HCT116 (cell line): ENCODE measurements at regions not wholly inside any gene's neighbourhood (a gene's known extent, or its start where the extent isn't known, plus 50 kb on each side); places are given as distances from the start of the nearest gene placed in this dataset.

Experiments used
- ATAC-seq: fragments of 200-7000 bp; cut with Tn5 transposase; 2 replicates; pipeline ENCODE4 v1.9.1; 2020; ENCODE audit warnings: mild to moderate bottlenecking, moderate library complexity
- BruUV-seq: library from RNA; stranded (reverse); fragments of 400-500 nt; replicated peaks from 2 replicates; lab custom pipeline; 2021; lab: Mats Ljungman, UMichigan
- CTCF ChIA-PET: fragments of 300-600 bp; sonication (Branson Sonifier 250); formaldehyde crosslinking; loops from one replicate; lab custom pipeline; 2021; ENCODE audit warnings: antibody characterized with exemption; lab: Charles Lee
- POLR2A ChIA-PET: fragments of 300-600, 350-600 bp; sonication (Branson Sonifier 250); formaldehyde crosslinking; loops from one replicate; lab custom pipeline; 2021; ENCODE audit warnings: antibody characterized with exemption; lab: Charles Lee
- RAD21 ChIA-PET, 2 experiments: fragments of 300-600 bp; sonication (Branson Sonifier 250); formaldehyde crosslinking; loops; one replicate each; lab custom pipeline; 2023; ENCODE audit warnings: low total read pairs in 2 of 2; ENCODE audit not compliant: uncharacterized antibody in 2 of 2, unreplicated experiment in 2 of 2, low non-redundant PET in 1 of 2; lab: Charles Lee
- DNase-seq: peaks from one replicate; pipeline ENCODE4 v3.0.0-alpha.2; 2010; ENCODE audit warnings: low read depth, low spot score
- H2AFZ ChIP-seq: fragments of 200-600 bp; shearing (Covaris generic), sonication (generic); 2 replicates; pipeline ENCODE4 v1.6.1; 2017; ENCODE audit warnings: low read depth, mixed run types, mixed read lengths, antibody characterized with exemption, low read length; ENCODE audit not compliant: poor library complexity, severe bottlenecking
- H3K27ac ChIP-seq: 2 replicates; pipeline ENCODE4 v1.5.1; 2012; ENCODE audit warnings: low read depth, low read length
- H3K27me3 ChIP-seq: fragments of 200-600 bp; sonication (generic); 2 replicates; pipeline ENCODE4 v1.6.1; 2016; ENCODE audit warnings: mixed run types, low read length, mixed read lengths; ENCODE audit not compliant: insufficient read depth
- H3K36me3 ChIP-seq, 2 experiments: fragments of 200-500 bp in 1 of 2; fragments of 200-600 bp in 1 of 2; sonication (Bioruptor generic) in 1 of 2; sonication (generic) in 1 of 2; 2 replicates each; pipeline versions ENCODE4 v1.5.1 to v1.6.1; 2014 to 2016; ENCODE audit warnings: low read length in 2 of 2, inconsistent platforms in 1 of 2, mixed read lengths in 1 of 2, mixed run types in 1 of 2; ENCODE audit not compliant: insufficient read depth in 2 of 2, control insufficient read depth in 1 of 2
- H3K4me1 ChIP-seq, 2 experiments: fragments of 200-600 bp in 1 of 2; sonication (generic) in 1 of 2; 2 replicates each; pipeline versions ENCODE4 v1.5.1 to v1.6.1; 2012 to 2017; ENCODE audit warnings: low read length in 2 of 2, inconsistent platforms in 1 of 2, mild to moderate bottlenecking in 1 of 2, mixed read lengths in 1 of 2, mixed run types in 1 of 2, moderate library complexity in 1 of 2; ENCODE audit not compliant: insufficient read depth in 2 of 2, control insufficient read depth in 1 of 2
- H3K4me2 ChIP-seq: fragments of 200-600 bp; sonication (generic); 2 replicates; pipeline ENCODE4 v1.6.1; 2017; ENCODE audit warnings: mixed run types, low read length, mixed read lengths
- H3K4me3 ChIP-seq, 2 experiments: fragments of 200-600 bp in 1 of 2; sonication (generic) in 1 of 2; replicated peaks in 1 of 2; 2 replicates each; pipeline ENCODE4 v1.5.1; 2011 to 2016; ENCODE audit warnings: low read length in 2 of 2, control low read depth in 1 of 2, low read depth in 1 of 2, mild to moderate bottlenecking in 1 of 2, mixed read lengths in 1 of 2, mixed run types in 1 of 2
- H3K79me2 ChIP-seq: fragments of 200-600 bp; sonication (generic); 2 replicates; pipeline ENCODE4 v1.6.1; 2017; ENCODE audit warnings: mild to moderate bottlenecking, mixed run types, low read length, moderate library complexity, mixed read lengths; ENCODE audit not compliant: insufficient read depth
- H3K9ac ChIP-seq: fragments of 200-600 bp; sonication (generic); 2 replicates; pipeline ENCODE4 v1.6.1; 2016; ENCODE audit warnings: low read length, mixed read lengths
- H3K9me2 ChIP-seq: fragments of 200-600 bp; sonication (generic), shearing (Covaris generic); 2 replicates; pipeline ENCODE4 v1.6.1; 2017; ENCODE audit warnings: mixed run types, mild to moderate bottlenecking, moderate library complexity; ENCODE audit not compliant: insufficient read depth
- H3K9me3 ChIP-seq, 2 experiments: fragments of 200-500 bp in 1 of 2; fragments of 200-600 bp in 1 of 2; sonication (Bioruptor generic) in 1 of 2; sonication (generic) in 1 of 2; 2 replicates each; pipeline ENCODE4 v1.6.1; 2014 to 2017; ENCODE audit warnings: low read length in 2 of 2, mixed read lengths in 2 of 2, inconsistent platforms in 1 of 2, low read depth in 1 of 2, mild to moderate bottlenecking in 1 of 2, mixed run types in 1 of 2, moderate library complexity in 1 of 2; ENCODE audit not compliant: control insufficient read depth in 1 of 2, insufficient read depth in 1 of 2
- H4K20me1 ChIP-seq: fragments of 200-600 bp; sonication (generic), shearing (Covaris generic); 2 replicates; pipeline ENCODE4 v1.6.1; 2017; ENCODE audit warnings: mixed run types, mild to moderate bottlenecking, moderate library complexity; ENCODE audit not compliant: insufficient read depth
- CTCF ChIP-seq, 3 experiments: fragments of 200-600 bp in 1 of 3; sonication (generic) in 1 of 3; IDR thresholded peaks in 2 of 3; conservative IDR thresholded peaks in 1 of 3; 2 replicates each; pipeline ENCODE4 v1.5.1; 2012 to 2017; ENCODE audit warnings: low read depth in 2 of 3, low read length in 2 of 3, antibody characterized with exemption in 1 of 3, borderline replicate concordance in 1 of 3, control low read depth in 1 of 3, mild to moderate bottlenecking in 1 of 3, mixed read lengths in 1 of 3, mixed run types in 1 of 3, moderate library complexity in 1 of 3; ENCODE audit not compliant: insufficient read depth in 1 of 3
- EGR1 ChIP-seq: IDR thresholded peaks from 2 replicates; pipeline ENCODE4 v1.6.1; 2012; ENCODE audit warnings: low read depth
- EZH2 ChIP-seq: fragments of 200-600 bp; sonication (generic); IDR thresholded peaks from 2 replicates; pipeline ENCODE4 v1.6.1; 2017; ENCODE audit warnings: antibody characterized with exemption, mixed run types
- EZH2phosphoT487 ChIP-seq: fragments of 200-600 bp; IDR thresholded peaks from 2 replicates; pipeline ENCODE4 v1.6.1; 2018; ENCODE audit warnings: antibody characterized with exemption, borderline replicate concordance
- POLR2AphosphoS5 ChIP-seq: IDR thresholded peaks from 2 replicates; pipeline ENCODE4 v1.6.1; 2011; ENCODE audit warnings: mild to moderate bottlenecking, low read depth, low read length, moderate library complexity
- RAD21 ChIP-seq: IDR thresholded peaks from 2 replicates; pipeline ENCODE4 v1.6.1; 2012; ENCODE audit warnings: low read depth, mild to moderate bottlenecking
- SIN3A ChIP-seq: IDR thresholded peaks from 2 replicates; pipeline ENCODE4 v1.6.1; 2012; ENCODE audit warnings: low read depth
- TCF7L2 ChIP-seq: IDR thresholded peaks from 2 replicates; pipeline ENCODE4 v1.7.0; 2011; ENCODE audit warnings: borderline replicate concordance, inconsistent platforms; ENCODE audit not compliant: insufficient read depth, insufficient read length; ENCODE audit errors: extremely low read depth
- ZNF274 ChIP-seq: fragments of 200-500 bp; sonication (Bioruptor generic); IDR thresholded peaks from 2 replicates; pipeline ENCODE4 v1.6.1; 2014; ENCODE audit warnings: mild to moderate bottlenecking, low read depth, low read length, inconsistent platforms
- intact Hi-C: fragments of 100-400 bp; cut with micrococcal nuclease; formaldehyde crosslinking; loops from 2 replicates; pipeline ENCODE4 v1.10.0; 2022

GRCh38 chr6:170176898-170177771 is 113.7 kb downstream of the DLL1 start:
- DNase-seq (no peak), ATAC-seq (peak; percentile 37)
- no peaks in the 10 kb centered on the region for H3K9me3 ChIP-seq
- H3K9me2 ChIP-seq = no peaks in the 10 kb centered on the region
- peak overlapping the region; percentile 54; the same call in 1 of the 2 replicates for H3K4me2 ChIP-seq
- RAD21 ChIA-PET = no interaction called here
- peak overlapping the region; percentile 44; the same call in 1 of the 2 replicates for H3K27ac ChIP-seq
- no peaks in the 10 kb centered on the region for H3K27me3 ChIP-seq
- intact Hi-C loops = no loop called here
- POLR2A ChIA-PET = interaction anchor here (1.1 kb wide), 1 partner anchor 9 kb away, joined by 3 read pairs; no protein-coding TSS in a partner anchor
- no peaks in the 10 kb centered on the region for H3K79me2 ChIP-seq
- CTCF ChIA-PET = no interaction called here
- BruUV-seq = no TSS peak
- no peaks in the 10 kb centered on the region for H3K36me3 ChIP-seq
- no peak overlapping the region for H3K4me3 ChIP-seq
- TF ChIP-seq TCF7L2 (no peak), ZNF274 (no peak), EZH2phosphoT487 (no peak)
- TF ChIP-seq, all 23 proteins: peak for 0
- Histone ChIP-seq H3K9ac (no peak overlapping the region), H4K20me1 (no peaks in the 10 kb centered on the region), H2AFZ (peak overlapping the region; percentile 32), H3K4me1 (peaks cover 11 to 22% of the 10 kb centered on the region in 2 experiments)

GRCh38 chr6:170176136-170176897 is 114.6 kb downstream of the DLL1 start:
- Histone ChIP-seq H3K9me3 (no peaks in the 10 kb centered on the region), H4K20me1 (no peaks in the 10 kb centered on the region), H3K36me3 (no peaks in the 10 kb centered on the region), H3K9me2 (no peaks in the 10 kb centered on the region), H3K79me2 (no peaks in the 10 kb centered on the region), H3K9ac (no peak overlapping the region), H3K4me1 (peaks cover 11 to 22% of the 10 kb centered on the region in 2 experiments), H3K4me3 (no peak overlapping the region), H3K4me2 (peak overlapping the region; percentile 54; the same call in 1 of the 2 replicates), H2AFZ (no peak overlapping the region), H3K27me3 (no peaks in the 10 kb centered on the region), H3K27ac (peak overlapping the region; percentile 44; the same call in 1 of the 2 replicates)
- no peak for ATAC-seq
- intact Hi-C loops = no loop called here
- no TSS peak for BruUV-seq
- DNase-seq = no peak
- ChIA-PET CTCF (no interaction called here), POLR2A (no interaction called here), RAD21 (no interaction called here)
- TF ChIP-seq EZH2 (no peak), CTCF (IDR thresholded peaks at IDR 0.05 in 2 of 3, conservative IDR thresholded peaks at IDR 0.05 in 1 of 3; ENCODE audit: borderline replicate concordance in 1 of 3, insufficient read depth in 1 of 3, low read depth in 2 of 3, low read length in 2 of 3) (no peak), SIN3A (no peak), POLR2AphosphoS5 (no peak), RAD21 (no peak), EGR1 (no peak)
